H1 (cell line): ENCODE measurements at regions not wholly inside any gene's neighbourhood (a gene's known extent, or its start where the extent isn't known, plus 50 kb on each side); places are given as distances from the start of the nearest gene placed in this dataset.

Experiments
- BCL11A ChIP-seq, 2 experiments: IDR thresholded peaks; one replicate each; pipeline ENCODE4 v1.6.1; 2011; ENCODE audit warnings: low read depth in 2 of 2, low read length in 2 of 2, mild to moderate bottlenecking in 2 of 2
- CHD1 ChIP-seq: IDR thresholded peaks from 2 replicates; pipeline ENCODE4 v1.6.1; 2012; ENCODE audit warnings: low read depth, low read length, improper control_type of control experiment
- CHD2 ChIP-seq: IDR thresholded peaks from 2 replicates; pipeline ENCODE4 v1.6.1; 2012; ENCODE audit warnings: low read length, improper control_type of control experiment
- CREB1 ChIP-seq: IDR thresholded peaks from 2 replicates; pipeline ENCODE4 v1.6.1; 2012; ENCODE audit warnings: inconsistent platforms
- CTBP2 ChIP-seq: IDR thresholded peaks from 2 replicates; pipeline ENCODE4 v1.7.0; 2011; ENCODE audit warnings: borderline replicate concordance, mild to moderate bottlenecking, moderate library complexity, mixed read lengths, low read length; ENCODE audit not compliant: insufficient read depth, insufficient read length
- FOSL1 ChIP-seq: IDR thresholded peaks from 2 replicates; pipeline ENCODE4 v1.6.1; 2011; ENCODE audit warnings: mild to moderate bottlenecking, low read depth, low read length, moderate library complexity; ENCODE audit not compliant: insufficient read depth
- HDAC2 ChIP-seq, 2 experiments: fragments of 300-600 bp in 1 of 2; sonication (generic) in 1 of 2; IDR thresholded peaks; 2 replicates each; pipeline ENCODE4 v1.6.1; 2011 to 2012; ENCODE audit warnings: low read depth in 2 of 2, low read length in 2 of 2, mild to moderate bottlenecking in 2 of 2, moderate library complexity in 2 of 2, borderline replicate concordance in 1 of 2, inconsistent platforms in 1 of 2
- PHF8 ChIP-seq: fragments of 200-600 bp; sonication (generic); conservative IDR thresholded peaks from 2 replicates; pipeline ENCODE4 v1.7.1; 2012; ENCODE audit warnings: low read depth, mild to moderate bottlenecking, inconsistent platforms, low read length, moderate library complexity
- RBBP5 ChIP-seq: IDR thresholded peaks from 2 replicates; pipeline ENCODE4 v1.7.1; 2012; ENCODE audit warnings: low read depth, mild to moderate bottlenecking, inconsistent platforms, low read length, moderate library complexity, borderline replicate concordance
- SIN3A ChIP-seq, 2 experiments: IDR thresholded peaks in 1 of 2; conservative IDR thresholded peaks in 1 of 2; 2 replicates each; pipeline ENCODE4 v1.6.1; 2011 to 2012; ENCODE audit warnings: low read length in 2 of 2, improper control_type of control experiment in 1 of 2, low read depth in 1 of 2, mild to moderate bottlenecking in 1 of 2
- TAF1 ChIP-seq: IDR thresholded peaks from 2 replicates; pipeline ENCODE4 v1.6.1; 2011; ENCODE audit warnings: mild to moderate bottlenecking, low read depth, low read length
- TF ChIP-seq, protein P1 (sequence below): fragments of 300-600 bp; sonication (generic); IDR thresholded peaks from 2 replicates; pipeline ENCODE4 v1.7.1; 2012; ENCODE audit warnings: low read length, moderate library complexity, mild to moderate bottlenecking, inconsistent platforms; ENCODE audit not compliant: insufficient replicate concordance

DNA sequence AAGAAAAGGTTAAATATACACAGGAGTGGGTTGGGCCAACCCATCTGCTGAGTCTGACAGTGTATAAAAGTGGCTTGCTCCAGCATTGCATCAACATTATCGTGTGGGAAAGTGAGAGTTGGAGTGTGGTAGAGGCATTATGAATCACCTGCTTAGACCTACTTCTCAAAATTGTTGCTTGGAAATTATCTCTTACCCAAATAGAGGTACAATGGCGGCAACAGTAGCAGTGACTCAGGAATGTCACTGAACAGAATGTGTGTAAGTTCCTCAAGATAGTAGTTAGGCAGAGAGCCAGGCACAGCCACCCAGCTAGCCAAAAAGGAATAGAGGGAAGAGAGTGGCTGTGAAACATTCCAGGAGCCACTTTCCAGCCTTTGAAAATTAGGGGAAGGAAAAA lies 616.0 kb downstream of the NUP35 start (continued):
- TF ChIP-seq, protein P1, sequence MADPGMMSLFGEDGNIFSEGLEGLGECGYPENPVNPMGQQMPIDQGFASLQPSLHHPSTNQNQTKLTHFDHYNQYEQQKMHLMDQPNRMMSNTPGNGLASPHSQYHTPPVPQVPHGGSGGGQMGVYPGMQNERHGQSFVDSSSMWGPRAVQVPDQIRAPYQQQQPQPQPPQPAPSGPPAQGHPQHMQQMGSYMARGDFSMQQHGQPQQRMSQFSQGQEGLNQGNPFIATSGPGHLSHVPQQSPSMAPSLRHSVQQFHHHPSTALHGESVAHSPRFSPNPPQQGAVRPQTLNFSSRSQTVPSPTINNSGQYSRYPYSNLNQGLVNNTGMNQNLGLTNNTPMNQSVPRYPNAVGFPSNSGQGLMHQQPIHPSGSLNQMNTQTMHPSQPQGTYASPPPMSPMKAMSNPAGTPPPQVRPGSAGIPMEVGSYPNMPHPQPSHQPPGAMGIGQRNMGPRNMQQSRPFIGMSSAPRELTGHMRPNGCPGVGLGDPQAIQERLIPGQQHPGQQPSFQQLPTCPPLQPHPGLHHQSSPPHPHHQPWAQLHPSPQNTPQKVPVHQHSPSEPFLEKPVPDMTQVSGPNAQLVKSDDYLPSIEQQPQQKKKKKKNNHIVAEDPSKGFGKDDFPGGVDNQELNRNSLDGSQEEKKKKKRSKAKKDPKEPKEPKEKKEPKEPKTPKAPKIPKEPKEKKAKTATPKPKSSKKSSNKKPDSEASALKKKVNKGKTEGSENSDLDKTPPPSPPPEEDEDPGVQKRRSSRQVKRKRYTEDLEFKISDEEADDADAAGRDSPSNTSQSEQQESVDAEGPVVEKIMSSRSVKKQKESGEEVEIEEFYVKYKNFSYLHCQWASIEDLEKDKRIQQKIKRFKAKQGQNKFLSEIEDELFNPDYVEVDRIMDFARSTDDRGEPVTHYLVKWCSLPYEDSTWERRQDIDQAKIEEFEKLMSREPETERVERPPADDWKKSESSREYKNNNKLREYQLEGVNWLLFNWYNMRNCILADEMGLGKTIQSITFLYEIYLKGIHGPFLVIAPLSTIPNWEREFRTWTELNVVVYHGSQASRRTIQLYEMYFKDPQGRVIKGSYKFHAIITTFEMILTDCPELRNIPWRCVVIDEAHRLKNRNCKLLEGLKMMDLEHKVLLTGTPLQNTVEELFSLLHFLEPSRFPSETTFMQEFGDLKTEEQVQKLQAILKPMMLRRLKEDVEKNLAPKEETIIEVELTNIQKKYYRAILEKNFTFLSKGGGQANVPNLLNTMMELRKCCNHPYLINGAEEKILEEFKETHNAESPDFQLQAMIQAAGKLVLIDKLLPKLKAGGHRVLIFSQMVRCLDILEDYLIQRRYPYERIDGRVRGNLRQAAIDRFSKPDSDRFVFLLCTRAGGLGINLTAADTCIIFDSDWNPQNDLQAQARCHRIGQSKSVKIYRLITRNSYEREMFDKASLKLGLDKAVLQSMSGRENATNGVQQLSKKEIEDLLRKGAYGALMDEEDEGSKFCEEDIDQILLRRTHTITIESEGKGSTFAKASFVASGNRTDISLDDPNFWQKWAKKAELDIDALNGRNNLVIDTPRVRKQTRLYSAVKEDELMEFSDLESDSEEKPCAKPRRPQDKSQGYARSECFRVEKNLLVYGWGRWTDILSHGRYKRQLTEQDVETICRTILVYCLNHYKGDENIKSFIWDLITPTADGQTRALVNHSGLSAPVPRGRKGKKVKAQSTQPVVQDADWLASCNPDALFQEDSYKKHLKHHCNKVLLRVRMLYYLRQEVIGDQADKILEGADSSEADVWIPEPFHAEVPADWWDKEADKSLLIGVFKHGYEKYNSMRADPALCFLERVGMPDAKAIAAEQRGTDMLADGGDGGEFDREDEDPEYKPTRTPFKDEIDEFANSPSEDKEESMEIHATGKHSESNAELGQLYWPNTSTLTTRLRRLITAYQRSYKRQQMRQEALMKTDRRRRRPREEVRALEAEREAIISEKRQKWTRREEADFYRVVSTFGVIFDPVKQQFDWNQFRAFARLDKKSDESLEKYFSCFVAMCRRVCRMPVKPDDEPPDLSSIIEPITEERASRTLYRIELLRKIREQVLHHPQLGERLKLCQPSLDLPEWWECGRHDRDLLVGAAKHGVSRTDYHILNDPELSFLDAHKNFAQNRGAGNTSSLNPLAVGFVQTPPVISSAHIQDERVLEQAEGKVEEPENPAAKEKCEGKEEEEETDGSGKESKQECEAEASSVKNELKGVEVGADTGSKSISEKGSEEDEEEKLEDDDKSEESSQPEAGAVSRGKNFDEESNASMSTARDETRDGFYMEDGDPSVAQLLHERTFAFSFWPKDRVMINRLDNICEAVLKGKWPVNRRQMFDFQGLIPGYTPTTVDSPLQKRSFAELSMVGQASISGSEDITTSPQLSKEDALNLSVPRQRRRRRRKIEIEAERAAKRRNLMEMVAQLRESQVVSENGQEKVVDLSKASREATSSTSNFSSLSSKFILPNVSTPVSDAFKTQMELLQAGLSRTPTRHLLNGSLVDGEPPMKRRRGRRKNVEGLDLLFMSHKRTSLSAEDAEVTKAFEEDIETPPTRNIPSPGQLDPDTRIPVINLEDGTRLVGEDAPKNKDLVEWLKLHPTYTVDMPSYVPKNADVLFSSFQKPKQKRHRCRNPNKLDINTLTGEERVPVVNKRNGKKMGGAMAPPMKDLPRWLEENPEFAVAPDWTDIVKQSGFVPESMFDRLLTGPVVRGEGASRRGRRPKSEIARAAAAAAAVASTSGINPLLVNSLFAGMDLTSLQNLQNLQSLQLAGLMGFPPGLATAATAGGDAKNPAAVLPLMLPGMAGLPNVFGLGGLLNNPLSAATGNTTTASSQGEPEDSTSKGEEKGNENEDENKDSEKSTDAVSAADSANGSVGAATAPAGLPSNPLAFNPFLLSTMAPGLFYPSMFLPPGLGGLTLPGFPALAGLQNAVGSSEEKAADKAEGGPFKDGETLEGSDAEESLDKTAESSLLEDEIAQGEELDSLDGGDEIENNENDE, result no peak
- TF ChIP-seq CREB1 (no peak), CTBP2 (no peak), FOSL1 (no peak), TAF1 (no peak), CHD1 (no peak), PHF8 (no peak), HDAC2 (IDR thresholded peaks at IDR 0.05; ENCODE audit: borderline replicate concordance in 1 of 2, low read depth in 2 of 2, low read length in 2 of 2) (no peak), SIN3A (conservative IDR thresholded peaks at IDR 0.05 in 1 of 2, IDR thresholded peaks at IDR 0.05 in 1 of 2; ENCODE audit: low read depth in 1 of 2, low read length in 2 of 2) (no peak), RBBP5 (no peak), CHD2 (no peak), BCL11A (IDR thresholded peaks at IDR 0.05; ENCODE audit: low read depth in 2 of 2, low read length in 2 of 2) (no peak)
